ENCODE measurements at regions not wholly inside any gene's neighbourhood (a gene's known extent, or its start where the extent isn't known, plus 50 kb on each side); places are given as distances from the start of the nearest gene placed in this dataset.

DNA sequence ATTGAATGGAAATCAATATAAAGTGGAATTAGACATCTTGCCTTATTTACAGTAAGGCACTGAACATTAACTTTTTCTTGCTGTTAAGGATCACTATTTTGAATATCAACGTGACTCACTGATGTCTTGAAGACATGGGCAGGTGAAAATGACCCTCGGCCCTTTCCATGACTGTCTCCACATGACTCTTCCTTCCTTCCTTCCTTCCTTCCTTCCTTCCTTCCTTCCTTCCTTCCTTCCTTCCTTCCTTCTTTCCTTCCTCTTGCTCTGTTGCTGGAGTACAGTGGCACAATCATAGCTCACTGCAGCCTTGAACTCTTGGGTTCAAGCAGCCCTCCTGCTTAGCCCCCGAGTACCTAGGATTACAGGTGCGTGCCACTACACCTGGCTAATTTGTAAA, 52.2 kb upstream of the TOX2 start:
- H4K5ac ChIP-seq (ENCODE audit: insufficient read length, low read depth, low read length), result no peak overlapping the region
- H3K27me3 ChIP-seq (ENCODE audit: insufficient read depth, low read length), result no peaks in the 10 kb centered on the region

More for the DNA sequence above, 52.2 kb upstream of the TOX2 start:
- 0 out of 2 replicates have a peak, but pooled peaks cover under 1% of the 10 kb centered on the region for H3K27me3 Mint-ChIP-seq (ENCODE audit: low read depth)
- no peak for DNase-seq
- H2BK15ac ChIP-seq (ENCODE audit: low read depth, low read length), result no peak overlapping the region
- no peaks in the 10 kb centered on the region for H3K4me1 ChIP-seq (ENCODE audit: insufficient read depth, low read length)
- no peak overlapping the region for H3K27ac ChIP-seq (ENCODE audit: insufficient read length, low read depth, low read length)
- H3K4ac ChIP-seq (ENCODE audit: low read depth, low read length), result no peak overlapping the region
- no peak overlapping the region for H3T11ph ChIP-seq (ENCODE audit: low read length)
- H3K79me1 ChIP-seq (ENCODE audit: insufficient read depth, low read depth, low read length, poor library complexity, severe bottlenecking), result no peaks in the 10 kb centered on the region
- TF ChIP-seq, protein P1, sequence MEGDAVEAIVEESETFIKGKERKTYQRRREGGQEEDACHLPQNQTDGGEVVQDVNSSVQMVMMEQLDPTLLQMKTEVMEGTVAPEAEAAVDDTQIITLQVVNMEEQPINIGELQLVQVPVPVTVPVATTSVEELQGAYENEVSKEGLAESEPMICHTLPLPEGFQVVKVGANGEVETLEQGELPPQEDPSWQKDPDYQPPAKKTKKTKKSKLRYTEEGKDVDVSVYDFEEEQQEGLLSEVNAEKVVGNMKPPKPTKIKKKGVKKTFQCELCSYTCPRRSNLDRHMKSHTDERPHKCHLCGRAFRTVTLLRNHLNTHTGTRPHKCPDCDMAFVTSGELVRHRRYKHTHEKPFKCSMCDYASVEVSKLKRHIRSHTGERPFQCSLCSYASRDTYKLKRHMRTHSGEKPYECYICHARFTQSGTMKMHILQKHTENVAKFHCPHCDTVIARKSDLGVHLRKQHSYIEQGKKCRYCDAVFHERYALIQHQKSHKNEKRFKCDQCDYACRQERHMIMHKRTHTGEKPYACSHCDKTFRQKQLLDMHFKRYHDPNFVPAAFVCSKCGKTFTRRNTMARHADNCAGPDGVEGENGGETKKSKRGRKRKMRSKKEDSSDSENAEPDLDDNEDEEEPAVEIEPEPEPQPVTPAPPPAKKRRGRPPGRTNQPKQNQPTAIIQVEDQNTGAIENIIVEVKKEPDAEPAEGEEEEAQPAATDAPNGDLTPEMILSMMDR (conservative IDR thresholded peaks at IDR 0.05), result no peak
- no peak overlapping the region for H2AFZ ChIP-seq (ENCODE audit: low read length)
- no peak overlapping the region for H3K18ac ChIP-seq (ENCODE audit: insufficient read length, low read depth, low read length)
- no peaks in the 10 kb centered on the region for H4K20me1 ChIP-seq (ENCODE audit: control insufficient read depth, insufficient read depth, insufficient read length)
- H3K4me3 Mint-ChIP-seq, result no peak overlapping the region
- H3K9me3 Mint-ChIP-seq, result no peaks in the 10 kb centered on the region
- no peak overlapping the region for H2BK20ac ChIP-seq (ENCODE audit: low read depth, low read length, poor library complexity, severe bottlenecking)
- H3K14ac ChIP-seq (ENCODE audit: insufficient read depth, low read length), result no peak overlapping the region
- H3K23ac ChIP-seq (ENCODE audit: insufficient read length, low read depth, low read length), result no peak overlapping the region
- H3K9me3 ChIP-seq (ENCODE audit: control insufficient read depth, low read depth, low read length), result no peaks in the 10 kb centered on the region
- no peak overlapping the region for H4K91ac ChIP-seq (ENCODE audit: insufficient read length, low read depth, low read length)
- H4K8ac ChIP-seq (replicated peaks; ENCODE audit: insufficient read length, low read depth, low read length), result no peak overlapping the region
- H3K79me2 ChIP-seq (ENCODE audit: insufficient read depth, low read length), result no peaks in the 10 kb centered on the region
- H3K27ac Mint-ChIP-seq, result no peak overlapping the region; a peak in 1 of 7 replicates
- no peaks in the 10 kb centered on the region for H3K23me2 ChIP-seq (ENCODE audit: insufficient read length, low read depth, low read length, poor library complexity, severe bottlenecking)
- H3K56ac ChIP-seq (ENCODE audit: insufficient read length, low read depth, low read length), result no peak overlapping the region
- no peaks in the 10 kb centered on the region for H3K36me3 Mint-ChIP-seq (ENCODE audit: insufficient read depth in 1 of 3, low read depth in 3 of 3)
- no peaks in the 10 kb centered on the region for H3K4me1 Mint-ChIP-seq
- no peak overlapping the region for H3K9ac ChIP-seq (ENCODE audit: extremely low read depth, insufficient read length, low read length)
- H2BK5ac ChIP-seq (ENCODE audit: insufficient read length, low read length), result no peak overlapping the region
- H2AK5ac ChIP-seq (ENCODE audit: insufficient read length, low read length), result no peak overlapping the region
- no peak overlapping the region for H2BK12ac ChIP-seq (ENCODE audit: insufficient read length, low read depth, low read length)
- no peak overlapping the region for H2BK120ac ChIP-seq (ENCODE audit: low read depth, low read length, poor library complexity, severe bottlenecking)
- WGBS (ENCODE audit: extremely low coverage, insufficient read length, low lambda C conversion rate), result no CpG with 5 or more reads among the region's 4 CpGs
- no peak overlapping the region for H3K4me2 ChIP-seq (ENCODE audit: insufficient read depth, insufficient read length, low read length)
